Nephron progenitor cell (in vitro differentiated cells): ENCODE measurements at regions not wholly inside any gene's neighbourhood (a gene's known extent, or its start where the extent isn't known, plus 50 kb on each side); places are given as distances from the start of the nearest gene placed in this dataset.

Source experiments
- DNase-seq: peaks from one replicate; pipeline ENCODE4 v3.0.0; 2021
- H3K27ac Mint-ChIP-seq: 2 replicates; pipeline ENCODE4 v1.8.0; 2021; ENCODE audit warnings: mild to moderate bottlenecking, moderate library complexity, mixed read lengths
- H3K27me3 Mint-ChIP-seq: 2 replicates; pipeline ENCODE4 v1.8.0; 2021; ENCODE audit warnings: mild to moderate bottlenecking, low read depth, mixed read lengths; ENCODE audit not compliant: poor library complexity
- H3K36me3 Mint-ChIP-seq: 2 replicates; pipeline ENCODE4 v1.8.0; 2021; ENCODE audit warnings: low read depth, mixed read lengths
- H3K4me1 Mint-ChIP-seq: 2 replicates; pipeline ENCODE4 v1.8.0; 2021; ENCODE audit warnings: mixed read lengths
- H3K4me3 Mint-ChIP-seq: 2 replicates; pipeline ENCODE4 v1.8.0; 2021; ENCODE audit warnings: mild to moderate bottlenecking, moderate library complexity, mixed read lengths
- H3K9me3 Mint-ChIP-seq: 2 replicates; pipeline ENCODE4 v1.8.0; 2021; ENCODE audit warnings: mild to moderate bottlenecking, moderate library complexity, mixed read lengths
- CTCF ChIP-seq: fragments of 200-600 bp; sonication (generic); IDR thresholded peaks from 2 replicates; pipeline ENCODE4 v1.5.0; 2021; ENCODE audit warnings: antibody characterized with exemption

DNA sequence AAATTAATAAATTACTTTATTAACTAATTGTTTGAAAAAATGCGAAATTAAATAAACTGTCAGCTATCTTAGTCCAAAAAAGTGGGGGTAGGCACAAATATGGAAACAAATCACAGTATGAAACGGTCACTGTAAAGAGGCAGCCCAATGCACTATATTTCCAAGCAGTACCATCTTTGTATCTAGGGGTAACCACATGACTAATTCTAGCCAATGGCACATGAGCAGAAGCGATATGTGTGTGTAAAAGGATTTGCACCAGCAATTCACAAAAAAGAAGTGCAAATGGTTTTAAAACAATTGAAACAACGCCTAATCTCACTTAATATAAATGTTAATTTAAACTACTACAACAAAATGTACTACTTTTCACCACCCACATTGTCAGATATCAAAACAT, 129.5 kb upstream of the PRNP start:
- TF ChIP-seq CTCF, result no peak
- Mint-ChIP-seq H3K4me1 (no peaks in the 10 kb centered on the region), H3K27me3 (peaks cover 13% of the 10 kb centered on the region), H3K36me3 (no peaks in the 10 kb centered on the region), H3K27ac (no peak overlapping the region), H3K4me3 (no peak overlapping the region), H3K9me3 (no peaks in the 10 kb centered on the region)
- no peak for DNase-seq

DNA sequence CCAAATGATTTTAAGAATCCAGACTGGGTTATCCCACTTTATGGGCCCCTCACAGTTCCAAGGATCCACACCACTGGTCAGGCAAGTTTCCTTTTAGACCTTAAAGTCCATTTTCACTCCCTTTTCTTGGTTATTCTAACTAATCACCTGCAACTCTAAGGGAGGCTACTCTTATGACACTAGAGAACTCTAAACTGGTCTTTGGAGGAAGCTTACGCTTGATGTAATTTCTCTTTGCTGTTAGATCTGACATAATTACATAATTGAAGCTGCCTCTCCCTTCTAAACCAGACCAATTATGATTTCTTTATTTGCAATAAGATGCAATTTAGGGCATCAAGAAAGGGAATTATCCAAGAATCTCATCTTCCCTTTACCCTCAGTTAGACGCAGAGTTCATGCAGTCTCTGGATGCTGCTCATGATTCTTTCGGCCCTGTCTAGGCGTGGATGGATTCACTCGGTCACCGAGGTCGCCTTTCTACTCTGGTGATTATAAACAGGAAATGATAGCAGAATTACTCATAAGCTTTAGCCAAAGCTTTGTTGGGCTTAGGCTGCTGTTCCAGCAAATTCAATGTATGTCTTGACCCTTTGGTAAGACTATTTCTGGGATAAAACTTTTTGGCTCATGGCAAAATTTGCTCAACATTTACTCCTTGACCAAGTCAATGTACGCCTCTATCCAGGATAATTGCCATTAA, 130.9 kb upstream of the PRNP start:
- no peaks in the 10 kb centered on the region for H3K36me3 Mint-ChIP-seq
- H3K4me1 Mint-ChIP-seq, result no peaks in the 10 kb centered on the region
- peaks cover 13% of the 10 kb centered on the region for H3K27me3 Mint-ChIP-seq
- no peaks in the 10 kb centered on the region for H3K9me3 Mint-ChIP-seq
- TF ChIP-seq CTCF, result no peak
- DNase-seq, result no peak
- H3K4me3 Mint-ChIP-seq, result no peak overlapping the region
- H3K27ac Mint-ChIP-seq, result no peak overlapping the region

DNA sequence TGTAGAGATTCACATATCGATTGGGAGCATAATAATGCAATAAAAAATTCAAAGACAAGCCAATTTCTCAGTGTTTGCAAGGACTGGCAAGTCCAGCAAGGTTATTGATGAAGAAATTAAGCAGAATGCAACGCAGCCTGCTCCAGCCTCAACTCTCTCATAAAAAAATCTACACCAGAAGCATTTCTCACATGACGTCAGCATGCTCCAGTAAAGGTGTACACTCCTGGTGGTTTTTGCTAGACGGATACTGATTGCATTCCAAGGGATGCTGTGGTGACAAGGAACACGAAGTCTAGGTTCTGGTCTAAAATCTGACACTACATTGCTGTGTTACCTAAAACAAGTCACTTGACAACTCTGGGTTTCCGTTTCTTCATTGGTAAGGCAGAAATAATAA, 131.9 kb upstream of the PRNP start:
- no peak for DNase-seq
- H3K27me3 Mint-ChIP-seq, result peaks cover 16% of the 10 kb centered on the region
- H3K27ac Mint-ChIP-seq, result no peak overlapping the region
- H3K9me3 Mint-ChIP-seq, result no peaks in the 10 kb centered on the region
- no peak for TF ChIP-seq CTCF
- H3K4me3 Mint-ChIP-seq, result no peak overlapping the region
- H3K4me1 Mint-ChIP-seq, result no peaks in the 10 kb centered on the region
- no peaks in the 10 kb centered on the region for H3K36me3 Mint-ChIP-seq

DNA sequence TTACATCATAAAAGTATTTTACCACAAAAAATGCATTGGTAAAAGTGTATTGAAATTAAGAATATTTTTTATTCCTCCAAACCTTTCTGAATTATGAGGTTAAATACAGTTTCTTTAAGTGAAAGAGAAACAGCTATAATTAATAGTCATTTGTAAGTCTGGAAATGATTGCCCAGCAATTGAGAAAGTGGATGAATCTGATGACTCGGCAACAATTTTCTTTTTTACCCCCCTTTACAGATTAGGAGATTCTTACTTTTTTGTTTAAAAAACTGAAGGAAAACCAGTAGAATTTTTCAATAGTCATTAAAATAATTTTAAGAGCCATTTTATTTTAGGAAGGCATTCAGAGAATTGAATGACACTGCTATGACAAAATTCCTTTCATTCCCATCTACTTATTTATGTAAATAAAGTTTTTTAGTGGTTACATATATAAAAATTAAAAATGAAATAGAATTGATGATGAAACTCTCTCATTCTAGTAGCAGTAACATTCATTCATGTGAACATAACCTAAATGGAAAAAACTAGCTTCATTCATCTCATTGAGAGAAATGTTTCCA, 134.1 kb upstream of the PRNP start:
- no peak for TF ChIP-seq CTCF
- Mint-ChIP-seq H3K4me1 (no peaks in the 10 kb centered on the region), H3K9me3 (no peaks in the 10 kb centered on the region), H3K36me3 (no peaks in the 10 kb centered on the region), H3K27me3 (peaks cover 19% of the 10 kb centered on the region), H3K4me3 (no peak overlapping the region), H3K27ac (no peak overlapping the region)
- no peak for DNase-seq

DNA sequence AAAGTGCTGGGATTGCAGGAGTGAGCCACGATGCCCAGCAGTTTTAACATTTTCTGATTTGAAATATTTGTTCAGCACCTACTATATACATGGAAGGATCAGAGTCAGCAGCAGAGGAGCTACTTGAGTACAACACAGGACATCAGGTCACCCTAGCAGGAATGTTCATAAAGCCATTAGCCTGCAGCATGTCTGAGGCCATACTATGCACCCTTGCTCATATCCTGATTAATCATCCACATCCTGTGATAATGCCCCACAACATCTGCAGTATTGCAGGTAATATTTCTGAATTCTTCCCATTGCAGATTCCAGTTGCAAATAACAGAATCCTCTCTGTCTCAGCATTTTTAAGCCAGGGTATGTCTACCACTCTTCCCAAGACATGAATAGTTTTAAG, 135.5 kb upstream of the PRNP start:
- Mint-ChIP-seq H3K27me3 (peaks cover 19% of the 10 kb centered on the region), H3K36me3 (no peaks in the 10 kb centered on the region), H3K27ac (no peak overlapping the region), H3K9me3 (no peaks in the 10 kb centered on the region), H3K4me3 (no peak overlapping the region), H3K4me1 (no peaks in the 10 kb centered on the region)
- no peak for DNase-seq
- TF ChIP-seq CTCF, result no peak

DNA sequence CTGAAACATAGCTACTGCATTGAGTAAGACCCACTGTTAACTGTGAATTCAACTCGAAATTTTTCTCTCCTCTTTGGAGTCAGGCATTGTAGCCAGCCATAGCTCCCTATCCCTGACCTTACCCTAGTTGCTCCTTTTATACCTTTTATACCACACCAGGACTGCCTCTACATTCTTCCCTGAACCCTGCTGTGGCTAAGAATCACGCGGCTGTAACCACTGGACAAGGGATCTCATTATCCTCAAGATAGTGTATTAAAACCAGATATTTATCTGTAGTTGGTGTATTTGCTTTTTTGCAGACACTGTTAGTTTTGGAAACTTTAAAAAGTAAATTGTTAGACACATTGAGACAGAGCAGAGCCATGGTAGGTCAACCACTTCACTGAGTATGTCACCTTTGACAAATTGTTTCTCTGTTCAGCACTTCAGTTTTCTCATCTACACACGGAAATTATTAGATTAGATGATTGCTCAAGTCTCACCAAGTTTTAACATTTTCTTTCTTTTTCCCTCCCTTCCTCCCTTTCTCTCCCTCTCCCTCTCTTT, 136.5 kb upstream of the PRNP start:
- no peak for DNase-seq

More for the DNA sequence above, 136.5 kb upstream of the PRNP start:
- peaks cover 19% of the 10 kb centered on the region for H3K27me3 Mint-ChIP-seq
- TF ChIP-seq CTCF, result no peak
- H3K9me3 Mint-ChIP-seq, result no peaks in the 10 kb centered on the region
- no peak overlapping the region for H3K4me3 Mint-ChIP-seq
- no peaks in the 10 kb centered on the region for H3K4me1 Mint-ChIP-seq
- H3K27ac Mint-ChIP-seq, result no peak overlapping the region
- no peaks in the 10 kb centered on the region for H3K36me3 Mint-ChIP-seq
